Glutamatergic neuron (in vitro differentiated cells): ENCODE measurements at regions not wholly inside any gene's neighbourhood (a gene's known extent, or its start where the extent isn't known, plus 50 kb on each side); places are given as distances from the start of the nearest gene placed in this dataset.

Experiments used
- DNase-seq: peaks from one replicate; pipeline ENCODE4 v3.0.0; 2022
- H3K27ac Mint-ChIP-seq: one replicate; pipeline ENCODE4 v1.8.0; 2020; ENCODE audit warnings: mild to moderate bottlenecking, mixed read lengths, inconsistent platforms; ENCODE audit not compliant: unreplicated experiment
- H3K27me3 Mint-ChIP-seq: one replicate; pipeline ENCODE4 v1.8.0; 2020; ENCODE audit warnings: mild to moderate bottlenecking, moderate library complexity, mixed read lengths, inconsistent platforms; ENCODE audit not compliant: unreplicated experiment
- H3K36me3 Mint-ChIP-seq: one replicate; pipeline ENCODE4 v1.8.0; 2020; ENCODE audit warnings: mild to moderate bottlenecking, mixed read lengths, inconsistent platforms; ENCODE audit not compliant: unreplicated experiment
- H3K4me1 Mint-ChIP-seq: one replicate; pipeline ENCODE4 v1.8.0; 2020; ENCODE audit warnings: mild to moderate bottlenecking, low read depth, mixed read lengths, inconsistent platforms; ENCODE audit not compliant: unreplicated experiment
- H3K4me3 Mint-ChIP-seq: one replicate; pipeline ENCODE4 v1.8.0; 2020; ENCODE audit warnings: mild to moderate bottlenecking, mixed read lengths, inconsistent platforms; ENCODE audit not compliant: unreplicated experiment
- H3K9me3 Mint-ChIP-seq: one replicate; pipeline ENCODE4 v1.8.0; 2020; ENCODE audit warnings: mild to moderate bottlenecking, moderate library complexity, mixed read lengths, inconsistent platforms; ENCODE audit not compliant: unreplicated experiment
- TF ChIP-seq, protein P1 (sequence below): fragments of 200-600 bp; sonication (generic); IDR thresholded peaks from one replicate; pipeline ENCODE4 v1.5.0; 2021; ENCODE audit not compliant: partially characterized antibody, unreplicated experiment

DNA sequence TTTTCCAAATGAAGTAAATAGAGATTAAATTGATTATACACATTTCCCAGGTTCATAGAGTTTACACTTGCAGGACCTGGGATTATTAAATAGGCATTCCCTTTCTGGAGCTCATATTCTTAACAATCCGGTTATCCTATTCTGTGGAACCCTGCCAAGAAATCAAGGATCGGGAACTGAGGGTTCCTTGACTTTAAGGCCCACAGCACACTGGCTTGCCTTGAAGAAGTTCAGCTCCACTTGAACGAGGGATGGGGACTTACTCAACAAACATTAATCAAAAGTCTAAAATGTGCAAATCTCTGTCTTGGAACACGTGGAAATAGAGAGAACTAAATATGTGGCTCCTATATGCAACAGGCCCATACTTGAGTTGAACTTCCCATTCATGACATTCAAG is 142.3 kb upstream of the RGPD4 start:
- H3K4me3 Mint-ChIP-seq: no peak overlapping the region
- peaks cover 3% of the 10 kb centered on the region for H3K9me3 Mint-ChIP-seq
- no peaks in the 10 kb centered on the region for H3K27me3 Mint-ChIP-seq
- DNase-seq: no peak
- peaks cover 2% of the 10 kb centered on the region for H3K4me1 Mint-ChIP-seq
- no peaks in the 10 kb centered on the region for H3K36me3 Mint-ChIP-seq
- TF ChIP-seq, protein P1, sequence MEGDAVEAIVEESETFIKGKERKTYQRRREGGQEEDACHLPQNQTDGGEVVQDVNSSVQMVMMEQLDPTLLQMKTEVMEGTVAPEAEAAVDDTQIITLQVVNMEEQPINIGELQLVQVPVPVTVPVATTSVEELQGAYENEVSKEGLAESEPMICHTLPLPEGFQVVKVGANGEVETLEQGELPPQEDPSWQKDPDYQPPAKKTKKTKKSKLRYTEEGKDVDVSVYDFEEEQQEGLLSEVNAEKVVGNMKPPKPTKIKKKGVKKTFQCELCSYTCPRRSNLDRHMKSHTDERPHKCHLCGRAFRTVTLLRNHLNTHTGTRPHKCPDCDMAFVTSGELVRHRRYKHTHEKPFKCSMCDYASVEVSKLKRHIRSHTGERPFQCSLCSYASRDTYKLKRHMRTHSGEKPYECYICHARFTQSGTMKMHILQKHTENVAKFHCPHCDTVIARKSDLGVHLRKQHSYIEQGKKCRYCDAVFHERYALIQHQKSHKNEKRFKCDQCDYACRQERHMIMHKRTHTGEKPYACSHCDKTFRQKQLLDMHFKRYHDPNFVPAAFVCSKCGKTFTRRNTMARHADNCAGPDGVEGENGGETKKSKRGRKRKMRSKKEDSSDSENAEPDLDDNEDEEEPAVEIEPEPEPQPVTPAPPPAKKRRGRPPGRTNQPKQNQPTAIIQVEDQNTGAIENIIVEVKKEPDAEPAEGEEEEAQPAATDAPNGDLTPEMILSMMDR: no peak
- H3K27ac Mint-ChIP-seq: no peak overlapping the region

DNA sequence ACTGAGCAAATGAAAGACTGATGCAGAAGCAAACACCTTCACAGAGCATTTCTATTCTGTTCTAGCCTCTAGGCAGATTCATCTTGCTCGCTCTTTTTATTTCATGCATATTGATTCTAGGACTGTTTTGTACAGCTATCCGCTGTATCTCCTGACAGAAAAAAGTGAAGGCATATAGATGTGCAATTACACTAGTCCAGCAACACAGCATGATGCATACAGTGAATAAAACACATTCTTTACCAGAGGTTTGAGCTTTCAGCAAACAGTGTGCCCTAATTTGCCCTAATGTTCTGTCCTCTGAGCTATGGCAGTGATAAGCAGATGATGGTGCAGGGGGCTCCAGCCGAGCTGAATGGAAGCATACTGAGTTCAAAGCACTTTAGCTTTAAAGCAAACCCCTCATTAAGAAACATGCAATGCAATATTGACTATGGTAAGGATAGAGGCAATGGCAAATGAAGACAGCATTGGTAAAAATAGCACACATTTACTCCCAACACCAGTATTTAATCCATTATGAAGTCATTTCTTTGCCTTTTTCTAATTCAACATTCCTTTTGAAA is 141.2 kb upstream of the RGPD4 start:
- TF ChIP-seq, protein P1: no peak
- Mint-ChIP-seq H3K27me3 (no peaks in the 10 kb centered on the region), H3K9me3 (peaks cover 3% of the 10 kb centered on the region), H3K4me1 (peaks cover 2% of the 10 kb centered on the region), H3K4me3 (no peak overlapping the region), H3K36me3 (no peaks in the 10 kb centered on the region), H3K27ac (no peak overlapping the region)
- no peak for DNase-seq

DNA sequence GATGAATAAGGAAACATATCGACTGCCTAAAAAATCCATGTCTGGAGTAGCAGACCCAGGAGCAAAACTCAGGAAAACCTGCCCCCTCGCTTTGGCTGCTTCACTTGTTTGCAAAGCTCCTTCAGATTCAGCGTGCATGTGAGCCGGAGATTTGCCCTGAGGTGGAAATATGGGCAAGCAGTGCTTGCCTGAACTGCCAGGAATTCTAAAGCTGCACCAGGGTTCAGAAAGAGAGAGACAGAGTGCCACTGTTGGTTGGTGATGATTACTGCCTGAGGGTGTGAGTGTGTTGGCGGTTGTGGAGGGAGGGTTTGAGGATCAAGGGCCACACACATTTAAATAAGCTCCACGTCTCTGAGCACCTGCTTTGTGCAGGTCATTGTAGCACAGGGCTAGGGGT is 139.6 kb upstream of the RGPD4 start:
- no peak overlapping the region for H3K4me3 Mint-ChIP-seq

DNA sequence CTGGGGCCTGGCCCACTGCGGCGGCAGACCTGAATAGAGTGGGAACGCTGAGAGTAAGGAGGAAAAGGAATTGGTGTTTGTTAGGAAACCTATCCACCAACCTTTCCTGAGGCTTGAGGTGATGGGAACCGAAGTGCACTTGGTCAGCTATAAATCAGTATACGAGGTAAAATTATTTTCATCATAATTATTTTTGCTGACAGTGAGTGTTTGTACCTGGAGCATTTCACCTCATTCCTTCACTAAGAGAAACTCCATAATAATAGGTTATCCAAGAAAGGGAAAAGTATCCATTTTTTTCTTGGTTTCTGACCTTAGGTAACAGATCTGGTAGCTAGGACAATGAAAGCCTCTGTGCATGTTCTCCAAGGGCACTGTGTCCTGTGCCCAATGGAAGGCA is 138.6 kb upstream of the RGPD4 start:
- no peak overlapping the region for H3K27ac Mint-ChIP-seq
- no peaks in the 10 kb centered on the region for H3K9me3 Mint-ChIP-seq
- TF ChIP-seq, protein P1: no peak
- DNase-seq: no peak
- H3K4me3 Mint-ChIP-seq: no peak overlapping the region
- peaks cover 2% of the 10 kb centered on the region for H3K27me3 Mint-ChIP-seq
- H3K36me3 Mint-ChIP-seq: no peaks in the 10 kb centered on the region
- no peaks in the 10 kb centered on the region for H3K4me1 Mint-ChIP-seq

More for the DNA sequence above, 139.6 kb upstream of the RGPD4 start:
- Mint-ChIP-seq H3K4me1 (peaks cover 2% of the 10 kb centered on the region), H3K27me3 (peaks cover 2% of the 10 kb centered on the region), H3K27ac (no peak overlapping the region), H3K36me3 (no peaks in the 10 kb centered on the region), H3K9me3 (peaks cover 1% of the 10 kb centered on the region)
- TF ChIP-seq, protein P1: no peak
- DNase-seq: no peak

DNA sequence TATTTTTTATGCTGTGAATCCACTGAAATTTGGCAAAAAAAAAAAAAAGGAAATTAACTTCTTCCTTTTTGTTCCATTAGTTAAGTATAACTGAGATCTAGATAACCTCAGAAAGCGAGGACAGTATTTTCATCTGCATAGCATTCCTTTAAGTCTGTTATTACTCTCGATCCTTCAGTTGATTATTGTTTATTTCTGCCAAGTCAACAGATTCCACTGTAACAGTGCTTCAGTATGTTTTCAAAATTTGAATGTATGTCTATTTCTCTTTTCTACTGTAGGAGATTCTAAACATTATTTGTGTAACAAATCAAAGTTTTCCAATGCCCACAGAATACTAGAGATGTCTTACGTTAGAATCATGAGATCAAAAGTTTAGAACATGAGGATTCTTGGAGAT is 133.1 kb upstream of the RGPD4 start:
- peaks cover 6% of the 10 kb centered on the region for H3K4me1 Mint-ChIP-seq
- H3K9me3 Mint-ChIP-seq: peaks cover 4% of the 10 kb centered on the region
- H3K36me3 Mint-ChIP-seq: no peaks in the 10 kb centered on the region
- TF ChIP-seq, protein P1: no peak
- H3K4me3 Mint-ChIP-seq: no peak overlapping the region
- no peak overlapping the region for H3K27ac Mint-ChIP-seq
- H3K27me3 Mint-ChIP-seq: peaks cover 4% of the 10 kb centered on the region
- no peak for DNase-seq
